Ovary (tissue), 3 donors: ENCODE measurements at regions not wholly inside any gene's neighbourhood (a gene's known extent, or its start where the extent isn't known, plus 50 kb on each side); places are given as distances from the start of the nearest gene placed in this dataset.
"Not testable (repeated sequence)": the region's sequence is repeated elsewhere in the genome, so short reads cannot be mapped to it uniquely, and the experiment has no call there.

ENCODE experiments used
- CTCF ChIP-seq, 3 donors: fragments of 450-650 bp in 2 of 3; fragments of 200-600 bp in 1 of 3; IDR thresholded peaks; one replicate each; pipeline versions ENCODE4 v1.5.1 to v1.8.0; 2016 to 2022; ENCODE audit warnings: antibody characterized with exemption in 3 of 3, mild to moderate bottlenecking in 1 of 3
- EP300 ChIP-seq: sonication (generic); formaldehyde crosslinking; IDR thresholded peaks from one replicate; pipeline ENCODE4 v1.6.1; 2017; ENCODE audit warnings: antibody characterized with exemption
- POLR2A ChIP-seq: fragments of 450-650 bp; IDR thresholded peaks from one replicate; pipeline ENCODE4 v1.6.1; 2017; ENCODE audit warnings: antibody characterized with exemption, mild to moderate bottlenecking, moderate library complexity
- donor health status: DM: no; HTN: no; CAD: no.

- not testable (repeated sequence) for TF ChIP-seq CTCF (IDR thresholded peaks at IDR 0.05); POLR2A; EP300
Observed at GRCh38 chr2:228425411-228426060, 244.0 kb upstream of the SPHKAP start.
